A549 (cell line): ENCODE measurements at regions not wholly inside any gene's neighbourhood (a gene's known extent, or its start where the extent isn't known, plus 50 kb on each side); places are given as distances from the start of the nearest gene placed in this dataset.

Source experiments
- ATOH8 ChIP-seq: fragments of 250-450 bp; sonication (Bioruptor Pico); IDR thresholded peaks from 2 replicates; pipeline ENCODE4 v1.5.0; 2020; ENCODE audit warnings: low read depth, mild to moderate bottlenecking, moderate library complexity
- CEBPB ChIP-seq, 2 experiments: fragments of >200 bp in 1 of 2; sonication (Bioruptor Twin) in 1 of 2; formaldehyde crosslinking in 1 of 2; IDR thresholded peaks; 2 replicates each; pipeline ENCODE4 v1.6.1; 2012 to 2016
- CHD2 ChIP-seq: fragments of 150-350 bp; IDR thresholded peaks from 2 replicates; pipeline ENCODE4 v1.6.1; 2014; ENCODE audit warnings: low read length; ENCODE audit not compliant: partially characterized antibody
- CTCF ChIP-seq: fragments of >200 bp; sonication (Bioruptor Twin); formaldehyde crosslinking; IDR thresholded peaks from 3 replicates; pipeline ENCODE4 v1.5.1; 2016
- FOSB ChIP-seq: fragments of 250-450 bp; sonication (Bioruptor Pico); IDR thresholded peaks from 2 replicates; pipeline ENCODE4 v1.5.0; 2020; ENCODE audit warnings: mild to moderate bottlenecking, moderate library complexity
- HDAC2 ChIP-seq: fragments of 200-600 bp; sonication (generic); IDR thresholded peaks from 2 replicates; pipeline ENCODE4 v1.6.1; 2016
- POLR2A ChIP-seq: IDR thresholded peaks from 2 replicates; pipeline ENCODE4 v1.6.1; 2012; ENCODE audit warnings: mild to moderate bottlenecking, low read length
- REST ChIP-seq: fragments of 200-600 bp; sonication (generic); IDR thresholded peaks from 2 replicates; pipeline ENCODE4 v1.6.1; 2016; ENCODE audit warnings: antibody characterized with exemption, mild to moderate bottlenecking, moderate library complexity
- RFX5 ChIP-seq: fragments of 450-650 bp; IDR thresholded peaks from 2 replicates; pipeline ENCODE4 v1.7.1; 2014; ENCODE audit warnings: antibody characterized with exemption, mild to moderate bottlenecking, moderate library complexity

GRCh38 chr2:360124-360523, 72.2 kb upstream of the ALKAL2 start:
- TF ChIP-seq RFX5 (no peak), CTCF (no peak), ATOH8 (CRISPR knock-in tag) (no peak), REST (no peak), CHD2 (no peak), CEBPB (IDR thresholded peaks at IDR 0.05) (no peak), HDAC2 (no peak), POLR2A (no peak), FOSB (CRISPR knock-in tag) (no peak)
